ENCODE measurements at regions not wholly inside any gene's neighbourhood (a gene's known extent, or its start where the extent isn't known, plus 50 kb on each side); places are given as distances from the start of the nearest gene placed in this dataset.
A peak's percentile ranks its signal among the peaks of the same experiment; 100 is the strongest.

- TF ChIP-seq CTCF (conservative IDR thresholded peaks at IDR 0.05; ENCODE audit: low read length) (peak; percentile 82), EZH2phosphoT487 (IDR thresholded peaks at IDR 0.05; ENCODE audit: borderline replicate concordance, low read depth, low read length) (no peak)
These were observed 136.4 kb upstream of the USP15 start for GRCh38 chr12:62123721-62124203.

Measured in OCI-LY7 (cell line).